ENCODE measurements at regions not wholly inside any gene's neighbourhood (a gene's known extent, or its start where the extent isn't known, plus 50 kb on each side); places are given as distances from the start of the nearest gene placed in this dataset.
A peak's percentile ranks its signal among the peaks of the same experiment; 100 is the strongest.
"Not testable (repeated sequence)": the region's sequence is repeated elsewhere in the genome, so short reads cannot be mapped to it uniquely, and the experiment has no call there.

GRCh38 chr14:51357250-51357649, 117.2 kb downstream of the TMX1 start:
- H3K4me3 ChIP-seq (ENCODE audit: low read depth, low read length): no peak overlapping the region
- TF ChIP-seq CTCF (IDR thresholded peaks at IDR 0.05; ENCODE audit: insufficient read depth, low read depth, low read length, missing control alignments): no peak
- DNase-seq (ENCODE audit: low read depth): no peak

GRCh38 chr14:51360592-51360991, 120.5 kb downstream of the TMX1 start:
- no peak for TF ChIP-seq CTCF (IDR thresholded peaks at IDR 0.05; ENCODE audit: insufficient read depth, low read depth, low read length, missing control alignments)
- no peak overlapping the region for H3K4me3 ChIP-seq (ENCODE audit: low read depth, low read length)
- no peak for DNase-seq (ENCODE audit: low read depth)

- no peak overlapping the region for H3K4me3 ChIP-seq (ENCODE audit: low read depth, low read length)
- no peak for TF ChIP-seq CTCF (IDR thresholded peaks at IDR 0.05; ENCODE audit: insufficient read depth, low read depth, low read length, missing control alignments)
- no peak for DNase-seq (ENCODE audit: low read depth)
These were observed 125.4 kb downstream of the TMX1 start for GRCh38 chr14:51365241-51365965.

GRCh38 chr14:51366460-51366859, 126.4 kb downstream of the TMX1 start:
- DNase-seq (ENCODE audit: low read depth); H3K4me3 ChIP-seq (ENCODE audit: low read depth, low read length): not testable (repeated sequence)

GRCh38 chr14:51366866-51367599, 127.0 kb downstream of the TMX1 start:
- not testable (repeated sequence) for H3K4me3 ChIP-seq (ENCODE audit: low read depth, low read length); DNase-seq (ENCODE audit: low read depth)

- no peak for DNase-seq (ENCODE audit: low read depth)
- TF ChIP-seq CTCF (IDR thresholded peaks at IDR 0.05; ENCODE audit: insufficient read depth, low read depth, low read length, missing control alignments): no peak
These were observed 127.5 kb downstream of the TMX1 start for GRCh38 chr14:51367600-51367931.

GRCh38 chr14:51368721-51369163, 128.7 kb downstream of the TMX1 start:
- no peak for TF ChIP-seq CTCF (IDR thresholded peaks at IDR 0.05; ENCODE audit: insufficient read depth, low read depth, low read length, missing control alignments)
- DNase-seq (ENCODE audit: low read depth): no peak
- H3K4me3 ChIP-seq (ENCODE audit: low read depth, low read length): no peak overlapping the region

More at GRCh38 chr14:51367600-51367931, 127.5 kb downstream of the TMX1 start:
- no peak overlapping the region for H3K4me3 ChIP-seq (ENCODE audit: low read depth, low read length)

GRCh38 chr14:51369814-51370213, 129.8 kb downstream of the TMX1 start:
- no peak overlapping the region for H3K4me3 ChIP-seq (ENCODE audit: low read depth, low read length)
- peak; percentile 57 for DNase-seq (ENCODE audit: low read depth)
- peak; percentile 56 for TF ChIP-seq CTCF (IDR thresholded peaks at IDR 0.05; ENCODE audit: insufficient read depth, low read depth, low read length, missing control alignments)
